Stimulated activated CD4-positive, alpha-beta T cell treated with anti-CD3 and anti-CD28 coated beads, Interleukin-1b, Interleukin-23, amount 100 ng/mL, for 24 hours (primary cell): ENCODE measurements at regions not wholly inside any gene's neighbourhood (a gene's known extent, or its start where the extent isn't known, plus 50 kb on each side); places are given as distances from the start of the nearest gene placed in this dataset.

Source experiments
- DNase-seq, 4 experiments: peaks; one replicate each; pipeline ENCODE4 v3.0.0-alpha.2; 2020; ENCODE audit warnings: low read depth in 4 of 4, low spot score in 1 of 4

GRCh38 chr1:39107341-39108290 lies 81.5 kb downstream of the NDUFS5 start:
- no peak for DNase-seq

DNA sequence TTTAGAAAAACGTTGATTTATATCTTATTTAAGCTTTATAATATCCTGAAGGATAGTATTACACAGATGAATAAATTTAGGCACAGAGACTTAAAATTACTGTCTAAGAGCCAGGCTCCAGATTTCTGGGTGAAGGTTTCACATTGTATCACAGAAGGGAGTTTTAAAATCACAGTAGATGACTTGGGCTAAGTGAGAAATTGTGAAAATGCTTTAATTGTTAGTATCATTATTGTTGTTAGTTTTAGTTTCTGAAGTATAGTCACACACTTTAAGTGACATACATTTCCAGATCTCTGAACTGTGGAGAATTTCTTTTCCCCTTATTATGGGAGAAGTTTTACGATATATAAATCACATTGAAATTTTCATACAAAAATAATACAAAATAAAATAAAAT lies 83.5 kb downstream of the NDUFS5 start:
- DNase-seq = no peak

DNA sequence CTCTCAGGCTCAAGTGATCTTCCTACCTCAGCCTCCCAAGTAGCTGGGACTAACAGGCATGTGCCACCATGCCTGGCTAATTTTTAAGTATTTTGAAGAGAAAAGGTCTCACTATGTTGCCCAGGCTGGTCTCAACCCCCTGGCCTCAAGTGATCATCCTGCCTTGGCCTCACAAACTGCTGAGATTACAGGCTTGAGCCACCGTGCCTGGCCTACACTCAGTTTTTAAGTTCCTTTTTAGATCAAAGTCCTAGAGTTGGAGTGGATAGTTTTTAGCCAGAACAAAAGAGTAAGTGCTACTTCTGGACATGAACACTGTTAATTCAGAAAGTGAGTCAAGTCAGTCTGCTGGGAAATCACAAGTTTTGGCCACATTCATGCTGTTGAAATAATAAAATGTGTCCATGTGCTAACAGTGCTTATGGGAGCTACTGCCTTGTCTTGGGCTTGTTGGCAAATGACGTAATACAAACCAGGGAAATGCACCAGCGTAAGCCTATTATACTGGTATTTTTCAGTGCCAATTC lies 84.2 kb downstream of the NDUFS5 start:
- DNase-seq = no peak

- no peak for DNase-seq
These were observed 84.7 kb downstream of the NDUFS5 start for GRCh38 chr1:39110882-39111281.

DNA sequence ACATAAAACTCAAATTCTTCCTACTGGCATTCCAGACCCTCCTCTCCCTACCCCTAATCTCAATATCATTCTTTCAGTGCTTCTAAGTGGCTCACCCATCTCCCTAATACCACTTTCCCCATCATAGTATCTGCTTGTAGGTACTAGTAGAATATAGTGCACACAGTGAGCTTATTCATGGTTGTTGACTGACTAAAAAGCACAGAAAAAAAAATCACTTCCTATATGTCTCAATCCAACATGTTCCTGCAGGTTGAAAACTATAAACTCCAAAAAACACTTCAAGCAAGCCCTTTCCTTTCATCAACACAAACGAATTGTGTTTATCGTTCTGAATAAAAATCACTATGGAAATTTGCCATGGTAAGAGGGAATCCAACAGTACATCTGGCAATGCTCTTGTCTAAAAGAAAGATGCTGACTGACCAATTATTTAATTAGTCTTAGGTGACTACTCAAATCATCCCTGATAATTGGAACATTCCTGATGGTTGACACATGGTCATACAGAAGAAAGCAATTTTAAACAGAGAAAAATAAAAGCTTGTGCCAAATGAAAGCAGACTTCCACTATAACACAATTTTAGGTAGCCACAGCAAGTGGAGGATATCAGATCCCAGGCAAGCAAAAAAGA lies 87.1 kb downstream of the NDUFS5 start:
- no peak for DNase-seq

- no peak for DNase-seq
These were observed 89.0 kb upstream of the MACF1 start for GRCh38 chr1:39115271-39116110.

DNA sequence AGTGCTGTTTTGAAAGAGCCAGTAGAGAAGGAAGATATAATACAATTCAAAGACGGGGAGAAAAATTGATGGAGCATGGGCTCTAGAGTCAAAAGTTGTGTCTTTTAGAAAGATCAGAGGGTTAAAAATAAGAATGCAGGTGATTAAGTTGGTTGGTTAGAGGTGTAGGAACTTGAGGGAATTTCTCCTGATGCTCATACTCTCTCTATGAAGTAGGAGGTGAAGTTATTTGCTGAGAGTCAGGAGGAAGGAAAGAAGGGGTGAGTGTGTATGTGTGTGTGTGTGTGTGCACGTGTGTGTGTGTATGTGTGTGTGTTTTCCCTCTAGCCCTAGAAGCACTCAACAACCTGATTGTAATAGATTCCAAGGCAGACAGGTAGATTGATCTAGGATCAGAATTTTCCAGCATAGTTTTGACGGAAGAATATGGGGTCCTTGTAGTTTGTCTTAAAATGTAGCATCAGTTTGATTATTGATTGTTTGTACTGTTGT lies 88.3 kb upstream of the MACF1 start:
- DNase-seq = no peak

DNA sequence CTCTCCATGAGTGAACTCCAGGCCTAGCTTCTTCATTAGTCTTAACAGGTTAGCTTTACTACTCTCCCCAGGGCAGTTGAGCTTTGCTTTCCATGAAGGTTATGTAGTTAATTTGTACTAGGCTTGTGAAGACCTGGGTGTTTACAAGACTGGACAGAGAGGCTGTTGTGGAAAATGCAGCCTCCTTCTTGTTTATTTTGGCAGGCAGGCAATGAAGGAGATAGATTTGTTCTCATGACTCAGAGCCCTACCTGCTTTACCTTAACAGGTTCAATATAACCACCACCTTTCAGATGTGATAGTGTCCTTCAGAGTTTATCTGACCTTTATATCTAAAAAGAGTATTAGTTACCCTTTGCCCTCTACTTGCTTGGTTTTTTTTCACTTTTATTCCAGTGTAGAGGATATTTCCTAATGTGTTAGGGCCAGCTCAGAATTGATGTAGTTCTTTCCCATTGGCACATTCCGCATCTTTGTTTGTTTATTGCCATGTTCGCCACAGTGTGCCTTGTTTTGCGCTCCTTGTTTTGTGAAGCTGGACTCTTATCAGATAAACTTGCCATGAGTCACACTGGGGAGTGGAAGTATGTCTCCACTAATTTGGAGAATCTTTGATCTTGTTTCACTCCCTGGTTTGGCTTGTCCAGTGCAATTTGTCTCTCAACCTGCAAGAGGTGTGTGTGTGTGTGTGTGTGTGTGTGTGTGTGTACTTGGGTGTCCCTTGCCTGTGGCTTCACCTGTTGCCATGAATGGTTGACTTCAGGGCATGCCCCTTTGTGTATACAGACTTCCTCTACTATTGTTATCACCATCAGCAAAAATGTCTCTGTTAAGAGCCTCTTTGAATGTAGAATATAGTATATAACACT lies 87.4 kb upstream of the MACF1 start:
- no peak for DNase-seq

DNA sequence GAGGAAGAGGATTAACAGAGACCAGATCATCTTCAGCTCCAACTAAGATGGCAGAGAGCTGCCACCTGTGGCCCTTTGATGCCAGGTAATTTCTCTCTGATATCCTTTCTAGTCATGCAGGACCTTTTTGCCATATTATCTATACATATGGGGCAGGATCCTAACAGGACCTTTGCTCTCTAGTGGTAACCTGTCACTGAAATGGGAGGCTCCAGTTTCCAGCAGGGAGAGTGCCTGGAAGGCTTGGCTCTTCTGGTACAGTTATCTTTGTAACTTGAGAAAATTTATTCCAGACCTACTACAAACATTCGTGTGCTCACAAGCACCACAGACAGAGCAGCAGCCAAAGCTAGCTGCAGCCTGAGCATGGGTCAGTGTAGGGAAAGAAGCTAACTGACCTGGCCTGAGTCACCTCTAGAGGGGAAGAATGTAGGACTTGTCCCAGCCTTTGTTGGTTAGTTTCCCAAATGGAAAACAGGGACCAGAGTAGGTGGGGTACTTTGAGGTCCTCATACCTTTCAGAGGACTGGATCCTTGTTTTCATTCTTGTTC lies 86.5 kb upstream of the MACF1 start:
- no peak for DNase-seq

GRCh38 chr1:39122056-39122455 lies 82.4 kb upstream of the MACF1 start:
- no peak for DNase-seq

DNA sequence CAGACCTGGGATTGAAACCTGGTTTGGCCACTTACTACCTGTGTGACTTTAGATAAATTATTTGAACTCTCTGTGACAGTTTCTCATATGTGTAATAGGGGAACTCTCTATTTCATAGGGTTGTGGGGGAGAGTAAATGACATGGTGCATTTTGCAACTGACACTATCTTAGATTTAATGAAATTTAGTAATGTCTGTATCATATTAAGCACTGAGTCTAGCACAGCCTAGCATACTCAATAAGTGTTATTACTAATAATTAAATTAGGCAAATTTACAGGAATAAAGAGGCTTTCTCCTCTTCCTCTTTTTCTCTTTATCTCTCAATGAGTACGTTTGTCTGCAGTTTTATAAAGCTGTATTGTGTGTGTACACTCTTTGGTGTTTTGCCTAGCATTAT lies 80.2 kb upstream of the MACF1 start:
- DNase-seq = no peak

GRCh38 chr1:39127513-39127912 lies 77.0 kb upstream of the MACF1 start:
- DNase-seq = no peak

GRCh38 chr1:39128126-39128525 lies 76.4 kb upstream of the MACF1 start:
- DNase-seq = no peak

DNA sequence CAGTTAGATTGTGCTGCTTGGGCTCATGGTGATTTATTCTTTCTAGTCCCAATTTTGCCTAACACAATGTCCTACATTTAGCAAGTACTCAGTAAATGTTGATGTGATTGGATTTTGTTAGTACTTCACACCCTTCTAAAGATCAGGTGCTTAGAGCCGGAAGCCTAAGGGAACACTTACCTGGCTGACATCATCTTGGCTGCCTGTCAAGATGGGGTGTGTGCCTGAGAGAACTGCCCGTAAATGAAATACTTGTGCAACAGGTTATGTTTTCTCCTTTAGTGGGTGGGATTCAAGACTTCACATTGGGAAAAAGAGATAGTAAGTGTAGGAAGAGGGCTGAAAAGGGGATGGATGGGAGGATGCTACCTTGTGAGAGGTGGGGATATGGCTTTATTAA lies 75.5 kb upstream of the MACF1 start:
- DNase-seq = no peak

- no peak for DNase-seq
These were observed 75.0 kb upstream of the MACF1 start for GRCh38 chr1:39129514-39129913.

GRCh38 chr1:39130325-39130724 lies 74.2 kb upstream of the MACF1 start:
- DNase-seq = no peak

DNA sequence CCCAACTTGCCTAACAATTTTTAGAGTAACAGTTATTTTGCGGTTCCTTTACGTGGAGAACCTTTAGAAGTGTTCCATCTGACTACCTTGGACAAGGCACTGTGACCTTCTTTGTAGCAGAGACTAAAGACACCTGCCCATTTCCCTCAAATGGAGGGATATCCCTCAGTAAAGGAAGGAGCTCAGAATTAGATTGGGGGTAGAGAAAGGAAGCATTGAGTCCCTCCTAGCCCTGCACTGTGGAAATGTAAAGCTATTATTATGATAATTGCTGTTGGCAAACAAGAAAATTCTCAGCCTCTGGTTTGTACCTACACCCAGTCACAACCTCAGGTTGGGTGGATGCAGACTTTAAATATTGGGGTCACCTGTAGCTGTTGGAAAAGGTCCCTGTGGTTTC lies 72.6 kb upstream of the MACF1 start:
- no peak for DNase-seq

DNA sequence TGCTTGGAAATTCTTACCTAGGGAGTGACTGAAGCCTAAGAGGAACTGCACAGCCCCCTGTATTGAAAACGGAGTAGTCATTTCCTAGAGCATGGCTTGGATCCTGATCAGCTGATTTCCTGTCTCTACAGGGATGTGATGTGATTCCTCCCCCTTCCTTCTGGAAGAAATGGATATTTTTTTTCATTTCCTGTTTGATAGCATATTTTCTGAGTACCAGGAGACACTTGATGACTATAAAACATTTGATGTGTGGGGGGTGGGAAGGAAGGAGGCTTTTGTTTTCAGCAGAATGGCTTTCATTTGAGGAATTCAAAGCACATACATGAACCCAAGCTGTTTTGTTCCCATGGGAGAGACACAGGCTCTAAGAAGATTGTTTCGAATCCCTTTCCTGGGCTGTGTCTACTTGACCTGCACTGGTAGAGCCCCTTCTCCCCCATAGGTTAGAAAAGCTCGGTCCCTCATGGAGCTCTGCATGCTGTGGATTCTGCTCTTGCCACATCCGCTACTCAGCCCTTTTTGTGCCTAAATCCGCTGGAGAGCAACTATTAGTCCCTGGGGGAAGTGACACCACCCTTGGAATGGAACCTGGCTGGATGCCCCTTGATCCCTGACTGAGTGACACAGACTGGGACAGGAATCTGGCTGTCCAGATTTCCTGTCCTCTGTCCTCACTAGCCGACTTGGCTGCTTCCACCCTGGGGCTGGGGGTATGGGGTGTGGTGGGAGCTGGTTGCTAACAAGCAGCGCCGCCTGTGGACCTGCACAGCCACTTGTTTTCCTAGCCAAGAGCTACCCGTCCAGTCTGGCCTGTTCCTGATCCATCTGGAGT lies 71.8 kb upstream of the MACF1 start:
- DNase-seq = no peak

DNA sequence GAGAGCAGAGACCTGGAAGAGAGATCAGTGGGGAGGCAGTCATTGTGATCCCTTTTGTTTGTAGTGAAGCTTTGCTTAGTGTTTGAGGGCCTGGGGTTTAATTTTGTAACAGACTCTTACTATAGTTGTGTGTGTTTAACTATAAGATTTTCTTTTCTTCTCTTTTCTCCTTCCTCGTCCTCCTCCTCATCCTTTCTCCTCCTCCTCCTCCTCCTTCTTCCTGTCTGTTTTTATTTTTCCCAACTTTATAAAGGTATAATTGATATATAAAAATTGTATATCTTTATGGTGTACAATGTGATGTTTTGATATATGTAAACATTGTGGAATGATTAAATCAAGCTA lies 71.2 kb upstream of the MACF1 start:
- no peak for DNase-seq
